ENCODE measurements at regions not wholly inside any gene's neighbourhood (a gene's known extent, or its start where the extent isn't known, plus 50 kb on each side); places are given as distances from the start of the nearest gene placed in this dataset.

DNA sequence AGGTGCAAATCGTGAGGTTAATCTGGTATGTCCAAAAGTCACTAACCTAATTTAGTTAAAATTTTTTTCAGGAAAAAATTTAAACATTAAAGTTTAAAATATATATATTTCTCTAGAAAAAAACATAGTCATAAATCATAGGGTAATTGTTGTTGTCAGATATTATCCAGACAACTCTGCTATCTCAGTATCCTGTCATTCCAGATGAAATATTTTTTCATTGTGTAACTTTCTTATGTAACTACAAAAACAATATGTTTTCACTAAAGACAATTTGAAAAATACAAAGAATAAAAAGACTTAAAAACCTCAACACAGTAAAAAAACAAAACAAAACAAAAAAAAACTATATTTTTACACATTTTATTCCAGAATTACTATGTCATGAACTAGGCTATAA, 57.6 kb downstream of the TENT5A start:
- no peak for DNase-seq

DNA sequence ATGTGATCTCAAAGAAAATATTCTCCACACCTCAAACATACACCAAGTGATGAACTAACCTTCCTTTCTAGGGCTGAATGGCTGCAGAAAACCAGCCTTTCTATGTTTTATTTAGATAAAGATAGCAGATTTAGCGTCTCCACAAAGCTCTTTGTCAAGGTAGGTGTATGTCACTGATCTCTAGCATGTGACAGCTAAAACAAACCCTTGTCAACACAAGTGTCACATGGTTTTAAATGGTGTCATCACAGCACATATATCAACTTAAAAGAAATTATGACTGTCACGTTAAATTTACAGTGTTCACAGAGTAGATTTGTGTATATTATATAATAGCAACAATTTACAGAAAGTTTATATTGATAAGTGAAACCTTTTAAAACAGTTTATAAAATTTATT, 58.3 kb downstream of the TENT5A start:
- peak; percentile 33 for DNase-seq

DNA sequence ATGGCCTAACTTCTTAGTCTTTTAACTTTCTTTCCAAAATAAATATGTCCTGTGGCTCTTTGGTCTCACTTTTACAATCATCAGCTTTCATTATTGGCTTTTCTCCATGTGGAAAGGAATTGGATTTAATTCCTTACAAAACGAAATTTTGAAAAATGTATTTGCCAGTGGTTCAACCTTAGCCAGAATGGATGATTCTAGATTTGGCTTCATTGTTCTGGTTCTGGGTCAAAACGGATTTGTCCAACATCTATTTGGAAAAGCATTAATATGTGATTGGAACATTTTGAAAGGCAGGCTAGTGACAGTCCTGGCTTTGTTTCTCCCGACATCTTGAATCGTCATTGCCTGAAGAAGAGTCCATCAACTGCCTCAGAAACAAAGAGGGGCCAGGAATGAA, 59.2 kb downstream of the TENT5A start:
- no peak for DNase-seq

DNA sequence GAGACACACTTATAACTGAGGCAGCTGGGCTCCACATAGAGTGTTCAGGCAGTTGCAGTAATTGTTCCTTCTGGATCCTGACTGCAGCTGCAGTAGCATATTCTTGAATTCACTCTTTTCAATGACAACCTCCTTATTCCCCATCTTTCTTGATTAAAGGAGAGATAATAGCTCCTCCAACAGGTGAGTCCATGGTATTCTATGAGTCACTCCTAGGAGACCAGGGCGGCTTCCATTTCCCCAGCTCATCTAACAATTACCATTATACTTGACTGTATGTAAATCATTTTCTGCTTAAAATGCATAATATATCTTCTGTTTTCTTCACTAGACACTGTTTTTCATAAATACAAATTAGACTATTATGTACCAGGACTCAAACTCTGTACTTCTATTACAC, 62.4 kb downstream of the TENT5A start:
- no peak for DNase-seq

DNA sequence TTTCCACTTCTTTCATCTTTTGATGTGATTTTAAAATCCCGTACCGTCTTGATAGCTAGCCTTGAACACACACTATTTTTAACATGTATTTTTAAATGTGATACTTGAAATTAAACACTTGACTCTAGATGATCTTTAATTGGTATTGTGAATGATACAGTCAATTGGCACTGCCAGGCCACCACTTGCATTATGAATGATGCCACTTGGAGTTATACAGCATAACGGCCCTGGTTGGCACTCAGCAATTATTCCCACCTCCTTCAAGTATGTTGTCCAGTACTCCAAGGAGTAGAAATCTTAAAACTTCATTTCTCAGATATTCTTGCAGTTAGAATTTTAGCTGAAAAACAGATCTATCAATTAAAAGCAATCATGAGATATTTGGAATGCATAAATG, 62.9 kb downstream of the TENT5A start:
- no peak for DNase-seq

DNA sequence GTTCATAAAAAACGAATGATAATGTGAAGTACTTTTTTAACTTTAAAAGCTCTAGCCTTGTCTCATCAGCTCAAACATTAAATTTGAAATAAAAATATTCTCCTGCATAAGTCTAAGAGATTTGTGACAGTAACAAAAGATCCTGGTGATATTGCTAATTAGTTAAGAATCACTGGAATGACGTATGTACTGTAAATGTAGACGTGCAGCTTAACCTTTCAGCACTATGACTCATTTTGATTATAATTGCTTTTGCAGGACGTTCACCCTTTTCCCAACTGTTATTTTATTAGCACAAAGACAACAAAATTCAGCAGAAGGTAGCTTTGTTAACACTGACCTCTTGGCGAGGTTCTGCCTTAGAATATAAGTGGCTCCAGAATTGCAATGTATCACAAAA, 68.6 kb downstream of the TENT5A start:
- DNase-seq: peak; percentile 49

DNA sequence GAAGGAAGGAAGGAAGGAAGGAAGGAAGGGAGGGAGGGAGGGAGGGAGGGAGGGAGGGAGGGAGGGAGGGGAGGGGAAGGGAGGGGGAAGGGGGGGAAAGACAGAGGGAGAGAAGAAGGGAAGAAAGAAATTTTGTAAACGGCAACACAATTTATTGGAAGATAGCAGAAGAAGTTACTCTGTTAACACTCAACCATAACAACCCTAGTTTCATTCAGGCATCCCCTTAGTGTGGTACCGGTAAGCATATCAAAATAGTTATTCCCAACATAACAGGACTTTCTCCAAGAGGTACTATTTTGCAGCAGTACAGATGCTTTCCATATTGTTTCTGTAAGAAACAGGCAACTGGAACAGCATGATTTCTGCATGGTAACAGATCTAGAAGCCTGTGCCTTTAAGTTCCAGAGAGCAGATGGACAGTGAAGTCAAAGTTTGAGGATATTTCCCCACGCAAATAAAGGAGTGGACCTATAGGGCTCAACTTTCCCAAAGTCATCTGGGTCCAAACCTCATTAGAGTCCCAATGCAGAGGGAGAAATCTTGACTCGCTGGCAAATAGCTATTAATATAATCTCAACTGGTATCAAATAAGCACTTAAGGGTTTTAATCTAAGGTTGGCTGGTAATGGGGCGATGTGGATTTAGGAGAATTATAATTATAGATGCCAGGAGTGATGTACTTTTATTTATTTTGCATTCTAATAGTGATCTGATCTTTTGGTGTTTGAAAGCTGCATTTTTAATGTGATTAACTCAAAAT, 69.4 kb downstream of the TENT5A start:
- DNase-seq: no peak

DNA sequence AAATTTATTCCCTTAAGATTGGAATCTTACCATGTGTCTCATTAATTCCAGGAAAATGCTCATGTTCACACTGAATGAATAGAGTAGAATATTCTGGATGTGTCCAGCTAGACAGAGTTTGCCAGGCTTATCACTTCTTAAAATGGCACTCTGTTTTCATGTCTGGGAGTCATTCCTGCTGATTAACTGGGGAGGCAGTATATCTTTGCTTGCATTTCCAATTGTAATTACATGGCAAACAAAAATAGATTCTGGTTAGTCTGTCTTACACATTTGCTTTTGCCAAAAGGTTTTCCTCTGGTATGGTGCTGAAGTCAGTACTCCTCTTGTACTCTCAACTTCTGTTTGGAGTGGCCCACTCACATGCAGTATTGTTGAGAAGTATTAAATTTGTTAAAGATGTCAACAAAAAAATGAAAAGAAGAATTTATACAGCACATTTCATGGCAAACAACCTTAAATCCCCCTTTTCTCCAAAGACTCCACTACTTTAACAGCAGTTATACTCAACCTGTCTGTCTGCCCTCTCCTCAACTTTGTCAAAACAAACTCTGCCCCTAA, 70.2 kb downstream of the TENT5A start:
- peak; percentile 26 for DNase-seq

DNA sequence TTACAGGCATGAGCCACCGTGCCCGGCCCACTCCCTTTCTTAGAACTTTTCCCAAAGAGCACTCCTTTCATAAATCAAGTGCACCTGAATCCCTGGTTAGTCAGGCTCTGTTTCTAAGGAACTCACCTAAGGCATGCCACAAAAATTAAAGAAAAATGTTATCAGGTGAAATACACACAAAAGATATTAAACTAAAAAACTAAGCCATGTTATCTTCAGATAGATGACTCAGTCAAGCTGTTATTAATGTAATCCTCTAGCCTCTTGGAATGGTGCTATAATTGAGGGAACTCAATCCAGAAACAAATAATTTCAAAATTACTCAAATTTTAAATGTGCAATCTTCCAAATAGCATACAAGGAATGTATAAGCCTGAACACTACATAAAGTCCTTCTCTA, 83.0 kb downstream of the TENT5A start:
- no peak for DNase-seq

DNA sequence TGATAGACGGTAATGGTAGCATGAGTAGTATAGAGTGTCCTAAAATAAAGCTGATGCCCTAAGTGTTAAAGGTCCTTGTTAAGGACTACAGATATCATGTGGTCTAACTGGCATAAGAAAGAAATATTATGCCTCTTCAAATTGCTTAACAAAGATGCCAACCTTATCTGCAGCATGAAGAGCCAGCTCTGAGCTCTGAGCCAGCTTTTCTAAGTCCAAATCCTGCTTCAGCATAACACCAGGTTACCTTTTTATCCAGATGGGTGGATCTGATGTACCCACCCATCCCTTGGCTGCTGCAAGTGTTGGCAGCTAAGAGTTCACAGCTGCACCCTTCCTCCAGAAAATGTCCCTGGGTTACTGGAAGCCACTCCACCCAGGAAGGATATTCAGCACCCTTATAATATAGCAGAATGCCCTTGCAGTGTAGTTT, 83.8 kb downstream of the TENT5A start:
- no peak for DNase-seq

DNA sequence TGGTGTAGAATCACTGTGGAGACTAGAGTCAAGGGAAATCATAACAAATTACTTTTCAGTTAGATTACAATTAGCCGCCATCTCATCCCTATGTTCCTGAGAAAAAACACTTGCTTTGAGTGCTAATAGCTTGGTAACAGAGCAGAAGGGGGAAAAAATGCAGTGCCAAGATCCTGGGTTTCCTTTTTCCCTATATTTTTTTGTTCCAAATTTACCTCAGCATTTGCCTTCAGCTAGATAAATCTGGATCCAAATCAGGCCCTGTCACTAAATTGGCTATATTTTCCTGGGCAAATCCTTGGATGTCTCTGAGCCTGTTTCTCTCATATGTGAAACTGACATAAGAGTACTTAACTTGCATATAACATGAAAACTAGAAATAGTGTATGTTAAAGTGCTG, 86.0 kb downstream of the TENT5A start:
- DNase-seq: no peak

DNA sequence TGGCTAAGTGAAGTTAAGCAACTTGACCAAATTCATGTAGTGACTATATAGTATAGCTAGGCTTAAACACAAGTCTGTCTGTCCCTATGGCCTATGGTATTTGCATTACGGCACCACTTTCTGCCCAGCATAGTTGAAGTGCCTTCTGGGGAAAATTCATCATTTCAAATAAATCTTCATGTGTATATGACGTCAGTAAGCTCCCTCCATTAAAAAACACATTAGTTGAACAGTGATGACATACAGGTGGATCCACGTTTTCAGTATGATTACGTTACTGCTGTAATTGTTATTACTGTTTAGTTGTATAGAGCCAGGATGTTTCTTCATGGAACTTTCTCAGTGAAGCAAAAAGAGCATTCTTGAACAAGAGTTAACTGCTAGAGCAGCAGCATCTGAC, 96.2 kb downstream of the TENT5A start:
- no peak for DNase-seq

DNA sequence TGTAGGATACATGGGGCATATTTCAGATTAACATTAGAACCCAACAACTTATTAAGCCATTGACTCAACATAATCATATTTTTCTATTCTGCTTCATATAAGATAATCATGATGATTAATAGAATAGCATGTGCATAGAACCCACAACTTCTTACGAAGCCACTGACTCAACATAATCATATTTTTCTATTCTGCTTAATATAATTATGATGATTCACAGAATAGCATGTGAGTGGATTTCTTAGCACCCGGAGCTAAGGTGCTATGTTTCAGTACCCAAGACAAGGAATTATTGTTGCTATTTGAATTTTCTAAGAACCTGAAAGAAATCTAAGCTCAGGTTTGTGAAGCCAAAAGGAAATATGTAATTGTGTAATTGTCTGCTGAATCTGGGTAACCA, 96.8 kb downstream of the TENT5A start:
- DNase-seq: no peak

DNA sequence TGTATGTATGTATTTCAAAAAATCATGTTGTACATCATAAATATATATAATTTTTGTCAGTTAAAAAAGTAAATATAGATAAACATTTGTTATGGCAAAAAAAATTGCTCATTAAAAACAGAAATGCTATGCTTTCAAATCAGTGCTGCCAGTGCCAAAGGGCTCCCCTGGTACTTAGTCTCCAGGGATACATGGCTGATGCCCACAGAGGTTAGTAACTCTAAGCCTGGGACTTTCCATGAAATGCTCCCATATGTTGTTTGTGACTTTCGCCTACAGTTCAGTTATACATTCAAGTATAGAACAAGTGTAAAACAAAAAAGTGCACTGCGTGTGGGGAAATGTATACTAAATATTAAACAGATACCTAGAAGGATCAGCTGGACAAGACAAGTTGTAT, 104.0 kb downstream of the TENT5A start:
- no peak for DNase-seq

DNA sequence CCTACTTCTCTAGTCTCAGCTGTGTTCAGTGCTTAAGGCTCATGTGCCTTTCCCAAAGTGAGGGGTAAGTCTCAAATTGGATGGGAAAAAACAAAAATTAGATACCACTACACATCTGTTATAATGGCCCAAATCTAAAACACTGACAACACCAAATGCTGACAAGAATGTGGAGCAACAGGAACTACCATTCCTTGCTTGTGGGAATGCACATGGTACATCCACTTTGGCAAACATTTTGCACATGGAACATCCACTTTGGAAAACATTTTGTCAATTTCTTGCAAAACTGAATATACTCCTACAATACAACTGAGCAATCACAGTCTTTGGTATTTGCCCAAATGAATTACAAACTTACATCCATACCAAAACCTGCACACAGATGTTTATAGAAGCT, 109.3 kb downstream of the TENT5A start:
- no peak for DNase-seq

DNA sequence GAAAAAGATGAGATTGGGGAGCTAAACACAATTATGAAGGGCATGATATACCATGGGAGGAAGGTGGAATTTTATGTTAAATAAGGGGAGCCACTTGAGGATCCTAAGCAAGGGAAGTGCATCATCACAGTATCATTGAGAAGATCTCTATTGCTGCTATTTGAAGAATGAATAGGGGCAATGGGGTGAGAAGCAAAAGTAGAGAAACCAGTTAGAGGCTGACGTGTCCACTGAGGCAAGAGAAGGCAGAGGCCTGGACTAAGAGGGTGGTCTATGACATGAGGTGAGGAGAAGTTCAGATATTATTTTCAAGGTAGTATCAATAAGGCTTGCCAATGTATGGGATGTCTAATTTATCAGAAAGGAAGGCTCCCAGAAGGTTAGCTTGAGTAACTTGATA, 111.6 kb downstream of the TENT5A start:
- no peak for DNase-seq

DNA sequence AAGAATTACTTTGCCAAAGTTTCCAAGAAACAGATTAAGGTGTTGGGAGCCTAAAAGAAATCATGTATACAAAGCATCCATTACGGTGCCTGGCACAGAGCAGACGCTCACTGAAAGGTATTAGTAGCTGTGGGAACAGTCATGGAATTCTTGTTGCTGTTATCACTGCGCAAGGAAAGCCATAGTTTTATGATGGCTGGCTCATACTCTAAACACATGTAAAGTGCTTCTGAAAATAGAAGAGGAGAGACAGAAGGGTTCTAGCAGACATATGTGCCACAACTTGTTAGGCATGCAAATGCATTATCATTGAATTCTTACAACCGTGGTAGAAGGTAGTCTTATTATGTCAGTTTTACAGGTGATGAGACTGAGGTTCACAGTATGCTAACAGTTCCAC, 112.4 kb downstream of the TENT5A start:
- no peak for DNase-seq

DNA sequence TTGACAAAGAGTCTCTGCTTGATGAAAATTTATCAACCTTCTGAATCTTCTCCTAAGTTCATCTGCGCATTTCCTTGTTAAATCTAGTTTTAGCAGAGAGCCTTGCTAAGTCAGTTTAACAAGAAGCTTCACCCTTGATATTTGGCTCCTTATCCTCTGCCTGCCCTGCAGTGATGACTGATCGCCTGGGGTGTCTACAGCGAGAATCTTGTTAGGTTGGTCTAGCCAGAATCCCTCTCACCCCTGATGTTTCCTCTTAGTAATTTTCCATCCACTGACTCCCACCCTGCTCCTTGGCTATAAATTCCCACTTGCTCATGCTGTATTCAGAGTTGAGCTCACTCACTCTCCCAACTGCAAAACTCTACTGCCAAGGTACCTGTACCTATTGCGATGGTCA, 114.1 kb downstream of the TENT5A start:
- DNase-seq: no peak

DNA sequence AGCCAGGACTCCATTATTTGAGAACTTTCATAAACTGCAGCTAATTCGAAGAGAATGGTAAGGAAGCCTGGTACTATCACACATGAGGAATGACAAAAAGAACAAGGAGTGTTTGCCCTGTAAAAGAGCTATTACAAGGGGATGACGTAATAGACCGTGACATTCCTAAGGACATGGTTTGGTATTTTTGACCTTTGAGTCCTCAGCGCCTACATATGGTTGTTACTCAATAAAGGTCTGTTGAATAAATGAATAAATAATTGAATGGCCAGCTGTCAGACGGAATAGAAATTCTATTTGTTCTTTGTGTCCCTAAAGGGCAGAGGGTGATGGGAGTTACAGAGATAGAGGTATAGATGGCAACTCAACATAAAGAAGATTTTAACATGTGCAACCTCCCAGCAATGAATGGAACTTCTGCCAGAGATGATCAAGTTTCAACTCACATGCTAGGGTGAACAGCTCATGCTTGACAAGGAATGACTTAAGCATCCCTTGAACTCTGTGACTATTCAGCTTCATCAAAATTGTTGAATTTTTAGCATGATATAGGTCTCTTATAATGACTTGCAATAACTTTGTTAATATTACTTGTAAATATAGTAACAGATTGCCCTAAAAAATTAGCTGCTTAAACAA, 115.4 kb downstream of the TENT5A start:
- no peak for DNase-seq

DNA sequence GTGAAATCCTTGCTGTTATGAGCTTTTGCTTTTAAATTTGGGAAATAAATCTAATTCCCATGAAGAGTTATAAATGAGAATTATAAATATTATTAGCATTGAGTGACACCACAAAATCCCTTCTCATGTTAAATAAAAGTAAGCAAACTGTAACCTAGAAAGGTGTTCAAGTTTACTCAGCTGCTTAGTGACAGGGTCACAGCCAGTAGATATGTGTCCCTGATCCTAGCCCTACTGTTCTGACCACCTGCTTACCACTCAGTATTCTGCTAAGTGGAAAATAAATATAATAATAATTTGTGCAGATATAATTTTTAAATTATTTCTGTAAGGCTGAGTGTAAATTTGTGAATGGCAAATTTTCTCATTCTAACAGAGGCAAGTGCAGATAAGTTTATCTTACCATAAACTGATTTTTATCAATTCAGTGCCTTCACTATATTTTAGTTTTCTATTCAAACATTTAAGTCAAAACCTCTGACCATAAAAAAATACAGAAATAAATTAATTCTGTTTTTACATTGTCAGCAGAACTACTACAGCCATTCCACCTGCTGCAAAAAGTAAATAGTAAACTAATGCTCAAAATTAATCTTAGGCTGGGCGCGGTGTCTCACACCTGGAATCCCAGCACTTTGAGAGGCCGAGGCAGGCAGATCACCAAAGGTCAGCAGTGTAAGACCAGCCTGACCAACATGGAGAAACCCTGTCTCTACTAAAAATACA, 118.2 kb downstream of the TENT5A start:
- peak; percentile 5 for DNase-seq

DNA sequence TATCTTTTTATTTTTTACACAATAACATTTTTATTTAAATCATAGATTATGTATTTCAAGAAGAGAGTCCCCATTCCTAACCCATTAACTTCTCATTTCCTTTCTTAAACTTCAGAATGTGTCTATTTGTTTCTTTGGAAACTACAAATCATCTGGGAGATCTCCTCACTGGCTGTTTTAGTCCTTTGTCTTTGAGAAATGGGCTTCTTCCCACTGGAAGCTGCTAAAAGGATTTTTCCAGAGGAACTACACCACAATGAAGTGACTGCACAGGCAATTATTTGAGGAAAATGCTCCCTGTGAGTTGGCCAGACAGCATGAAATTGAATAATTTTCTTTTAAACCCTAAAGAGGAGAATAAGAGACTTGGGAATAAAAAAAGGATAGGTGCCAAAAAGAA, 119.1 kb downstream of the TENT5A start:
- DNase-seq: no peak

DNA sequence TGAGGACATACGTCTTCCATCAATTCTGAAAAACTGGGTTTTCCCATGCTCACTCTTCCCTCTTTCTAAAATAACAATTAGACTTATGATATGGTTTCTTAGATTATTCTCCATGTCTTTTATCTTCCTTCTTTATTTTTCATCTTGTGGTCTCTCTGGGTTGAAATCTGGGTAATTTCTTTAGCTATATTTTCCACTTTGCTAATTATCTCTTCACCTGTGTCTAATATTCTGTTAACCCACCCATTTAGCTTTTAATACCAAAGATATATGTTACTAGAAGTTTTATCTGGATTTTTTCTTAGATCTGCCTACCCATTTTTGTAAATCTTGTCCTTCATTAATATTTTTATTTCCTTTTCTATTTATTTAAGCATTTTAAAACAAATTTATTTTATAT, 121.8 kb downstream of the TENT5A start:
- DNase-seq: no peak

DNA sequence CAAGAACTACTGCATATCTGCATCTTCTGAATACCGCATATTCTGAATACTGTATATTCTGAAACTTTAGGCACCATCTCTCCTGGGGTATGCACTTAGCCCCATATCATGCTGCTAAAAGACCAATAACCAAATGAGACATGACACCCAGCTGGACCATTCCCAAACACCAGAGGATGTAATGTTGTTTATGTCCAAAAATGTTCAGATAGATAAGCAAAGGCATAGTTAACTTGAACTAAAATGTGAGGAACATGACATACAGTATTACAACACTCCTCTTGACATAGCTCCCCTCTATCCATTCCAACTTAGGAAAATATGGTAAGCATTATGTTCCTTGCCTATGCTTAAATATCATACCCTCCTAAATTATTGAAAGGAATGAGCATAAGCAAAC, 127.3 kb downstream of the TENT5A start:
- DNase-seq: no peak

DNA sequence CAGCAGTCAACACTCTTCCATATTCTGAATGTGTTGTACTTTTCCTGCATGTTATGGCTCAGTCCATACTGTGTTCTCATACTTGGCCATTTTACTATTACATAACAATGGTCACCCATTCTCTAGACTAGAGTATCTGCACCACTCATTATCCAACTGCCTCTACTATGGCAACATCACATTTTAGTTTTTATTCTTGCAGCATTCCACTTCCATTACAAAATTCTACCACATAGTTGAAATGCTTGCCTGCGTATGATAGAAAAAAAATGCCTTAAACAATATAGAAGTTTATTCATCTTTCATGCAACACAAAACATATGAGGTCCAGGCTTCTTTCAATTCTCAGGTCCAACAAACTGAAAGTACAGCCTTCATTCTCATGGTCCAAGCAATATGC, 128.0 kb downstream of the TENT5A start:
- DNase-seq: no peak
